NCI-H748 treated with DMSO at 0.1 percent for 48 hours (cell line): ENCODE measurements at regions not wholly inside any gene's neighbourhood (a gene's known extent, or its start where the extent isn't known, plus 50 kb on each side); places are given as distances from the start of the nearest gene placed in this dataset.
A peak's percentile ranks its signal among the peaks of the same experiment; 100 is the strongest.

Experiments used
- DNase-seq: peaks from one replicate; lab custom pipeline; 2025; lab: John Stamatoyannopoulos, UW

GRCh38 chr2:4486971-4487370 lies 783.6 kb downstream of the DCDC2C start:
- no peak for DNase-seq

- DNase-seq = no peak
Measured at GRCh38 chr2:4499316-4500030, 796.1 kb downstream of the DCDC2C start.

- DNase-seq = no peak
Measured at GRCh38 chr2:4501525-4501924, 798.1 kb downstream of the DCDC2C start.

- DNase-seq = no peak
Measured at GRCh38 chr2:4502230-4502843, 799.0 kb downstream of the DCDC2C start.

- DNase-seq = no peak
Measured at GRCh38 chr2:4507661-4508060, 804.3 kb downstream of the DCDC2C start.

GRCh38 chr2:4515871-4516761 lies 812.7 kb downstream of the DCDC2C start:
- no peak for DNase-seq

GRCh38 chr2:4518596-4518995 lies 815.2 kb downstream of the DCDC2C start:
- no peak for DNase-seq

GRCh38 chr2:4522498-4523421 lies 819.4 kb downstream of the DCDC2C start:
- no peak for DNase-seq

GRCh38 chr2:4527416-4527815 lies 824.0 kb downstream of the DCDC2C start:
- no peak for DNase-seq

- DNase-seq = no peak
Measured at GRCh38 chr2:4528246-4528645, 824.9 kb downstream of the DCDC2C start.

GRCh38 chr2:4528773-4529172 lies 825.4 kb downstream of the DCDC2C start:
- DNase-seq = no peak

GRCh38 chr2:4529738-4530137 lies 826.4 kb downstream of the DCDC2C start:
- no peak for DNase-seq

- DNase-seq = no peak
Measured at GRCh38 chr2:4530231-4530630, 826.9 kb downstream of the DCDC2C start.

- DNase-seq = no peak
Measured at GRCh38 chr2:4533806-4534205, 830.4 kb downstream of the DCDC2C start.

GRCh38 chr2:4539121-4539520 lies 835.7 kb downstream of the DCDC2C start:
- peak; percentile 41 for DNase-seq

- no peak for DNase-seq
Measured at GRCh38 chr2:4549666-4550210, 846.4 kb downstream of the DCDC2C start.

GRCh38 chr2:4551691-4552474 lies 848.5 kb downstream of the DCDC2C start:
- no peak for DNase-seq

- no peak for DNase-seq
Measured at GRCh38 chr2:4553241-4553640, 849.9 kb downstream of the DCDC2C start.

GRCh38 chr2:4556135-4556896 lies 852.9 kb downstream of the DCDC2C start:
- DNase-seq = no peak

GRCh38 chr2:4561196-4561595 lies 857.8 kb downstream of the DCDC2C start:
- DNase-seq = no peak
